ENCODE measurements at regions not wholly inside any gene's neighbourhood (a gene's known extent, or its start where the extent isn't known, plus 50 kb on each side); places are given as distances from the start of the nearest gene placed in this dataset.

DNA sequence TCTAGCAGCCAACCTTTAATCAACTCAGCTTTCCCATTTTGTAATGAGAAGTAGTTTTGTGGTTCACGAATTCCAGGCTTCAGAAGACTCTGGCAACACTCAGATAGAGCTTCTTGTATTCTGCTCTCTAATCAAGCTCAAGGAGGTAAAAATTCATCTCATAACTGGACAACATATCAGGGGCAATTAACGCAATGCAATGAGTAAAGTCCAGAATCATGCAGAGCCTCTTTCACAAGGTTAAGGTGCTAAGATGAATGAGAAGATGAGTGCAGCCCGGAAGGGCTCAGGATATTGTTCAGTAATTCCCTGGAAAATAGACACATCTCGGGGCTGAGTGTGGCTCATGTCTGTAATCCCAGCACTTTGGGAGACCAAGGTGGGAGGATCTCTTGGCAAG lies 527.7 kb downstream of the SOX11 start:
- TF ChIP-seq, protein P1, sequence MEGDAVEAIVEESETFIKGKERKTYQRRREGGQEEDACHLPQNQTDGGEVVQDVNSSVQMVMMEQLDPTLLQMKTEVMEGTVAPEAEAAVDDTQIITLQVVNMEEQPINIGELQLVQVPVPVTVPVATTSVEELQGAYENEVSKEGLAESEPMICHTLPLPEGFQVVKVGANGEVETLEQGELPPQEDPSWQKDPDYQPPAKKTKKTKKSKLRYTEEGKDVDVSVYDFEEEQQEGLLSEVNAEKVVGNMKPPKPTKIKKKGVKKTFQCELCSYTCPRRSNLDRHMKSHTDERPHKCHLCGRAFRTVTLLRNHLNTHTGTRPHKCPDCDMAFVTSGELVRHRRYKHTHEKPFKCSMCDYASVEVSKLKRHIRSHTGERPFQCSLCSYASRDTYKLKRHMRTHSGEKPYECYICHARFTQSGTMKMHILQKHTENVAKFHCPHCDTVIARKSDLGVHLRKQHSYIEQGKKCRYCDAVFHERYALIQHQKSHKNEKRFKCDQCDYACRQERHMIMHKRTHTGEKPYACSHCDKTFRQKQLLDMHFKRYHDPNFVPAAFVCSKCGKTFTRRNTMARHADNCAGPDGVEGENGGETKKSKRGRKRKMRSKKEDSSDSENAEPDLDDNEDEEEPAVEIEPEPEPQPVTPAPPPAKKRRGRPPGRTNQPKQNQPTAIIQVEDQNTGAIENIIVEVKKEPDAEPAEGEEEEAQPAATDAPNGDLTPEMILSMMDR (optimal IDR thresholded peaks at IDR 0.05 in 1 of 3, IDR thresholded peaks at IDR 0.05 in 1 of 3, conservative IDR thresholded peaks at IDR 0.05 in 1 of 3; ENCODE audit: extremely low read depth in 1 of 3, insufficient read depth in 2 of 3, low read length in 3 of 3): no peak
- TF ChIP-seq EZH2 (IDR thresholded peaks at IDR 0.05; ENCODE audit: low read length): no peak
